NCI-H128 (cell line): ENCODE measurements at regions not wholly inside any gene's neighbourhood (a gene's known extent, or its start where the extent isn't known, plus 50 kb on each side); places are given as distances from the start of the nearest gene placed in this dataset.

ENCODE experiments used
- DNase-seq: peaks from one replicate; lab custom pipeline; 2025; ENCODE audit not compliant: unreplicated experiment; lab: John Stamatoyannopoulos, UW

DNA sequence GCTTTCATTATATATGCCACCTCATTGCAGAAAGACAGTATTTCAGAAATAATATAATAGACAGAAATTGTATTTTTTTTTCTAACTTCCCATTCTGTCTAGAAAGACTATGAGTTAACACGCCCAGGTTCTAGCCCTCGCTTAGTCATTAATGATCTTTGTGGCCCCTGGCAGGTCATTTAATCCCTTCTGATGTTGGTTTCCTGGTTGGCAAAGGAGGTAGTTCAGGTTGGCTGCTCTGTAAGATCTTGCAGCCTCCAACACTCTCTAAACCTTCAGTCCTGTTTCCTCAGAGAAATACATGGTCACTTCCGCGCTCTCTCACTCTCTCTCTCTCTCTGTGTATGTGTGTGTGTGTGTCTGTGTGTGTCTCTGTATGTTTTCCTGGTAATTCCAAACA lies 156.3 kb upstream of the NOCT start:
- no peak for DNase-seq

DNA sequence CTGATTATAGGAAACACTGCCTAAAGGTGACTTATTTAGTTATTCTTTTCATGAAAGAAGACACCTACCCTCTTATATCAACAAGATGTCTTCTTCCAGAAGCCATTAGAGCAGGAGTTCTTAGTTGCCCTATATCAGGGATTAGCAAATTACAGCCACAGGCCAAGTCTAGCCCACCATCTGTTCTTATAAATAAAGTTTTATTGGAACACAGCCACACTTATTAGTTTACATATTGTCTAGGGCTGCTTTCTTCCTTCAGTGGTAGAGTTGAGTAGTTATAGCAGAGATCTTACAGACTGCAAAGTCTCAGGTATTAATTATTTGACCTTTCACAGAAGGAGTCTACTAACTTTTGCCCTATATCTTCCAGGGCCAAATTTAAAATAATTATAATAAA lies 157.2 kb upstream of the NOCT start:
- DNase-seq: no peak

DNA sequence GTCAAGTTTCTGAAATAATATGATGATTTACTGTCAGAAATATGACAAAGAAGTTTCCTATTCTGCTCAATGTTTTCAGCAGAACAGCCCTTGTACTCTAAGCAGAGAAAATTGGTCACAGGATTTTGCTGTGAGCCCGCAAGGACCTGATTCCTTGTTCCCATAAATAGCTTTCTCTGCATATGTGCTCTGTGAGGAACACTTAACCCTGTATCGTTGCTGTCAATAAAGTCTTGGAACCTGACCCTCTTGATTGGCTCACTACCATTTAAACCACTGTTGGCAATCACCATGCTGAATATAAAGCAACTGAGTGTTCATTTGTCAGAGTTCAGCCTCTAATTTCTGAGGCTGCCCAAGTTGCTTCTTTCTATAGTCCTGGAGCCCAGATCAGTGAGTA lies 158.2 kb upstream of the NOCT start:
- DNase-seq: no peak

DNA sequence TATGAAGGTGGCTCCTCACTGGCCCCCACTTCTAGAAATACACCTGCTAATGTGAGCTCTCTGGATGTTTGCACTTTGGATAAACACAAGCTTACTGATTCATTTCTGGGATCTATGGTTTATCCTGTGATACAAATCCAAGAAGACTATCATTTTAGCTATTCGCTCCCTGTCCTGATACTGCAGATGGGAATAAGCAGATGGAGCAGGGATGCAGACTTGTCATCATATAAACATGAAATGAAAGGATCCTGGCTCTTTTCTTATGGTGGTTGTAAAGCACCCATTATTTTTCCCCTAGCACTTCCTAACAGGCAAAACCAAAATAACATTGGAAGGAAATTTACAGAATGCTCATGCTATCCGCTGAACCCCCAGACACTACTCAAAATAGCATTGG lies 162.9 kb upstream of the NOCT start:
- no peak for DNase-seq

DNA sequence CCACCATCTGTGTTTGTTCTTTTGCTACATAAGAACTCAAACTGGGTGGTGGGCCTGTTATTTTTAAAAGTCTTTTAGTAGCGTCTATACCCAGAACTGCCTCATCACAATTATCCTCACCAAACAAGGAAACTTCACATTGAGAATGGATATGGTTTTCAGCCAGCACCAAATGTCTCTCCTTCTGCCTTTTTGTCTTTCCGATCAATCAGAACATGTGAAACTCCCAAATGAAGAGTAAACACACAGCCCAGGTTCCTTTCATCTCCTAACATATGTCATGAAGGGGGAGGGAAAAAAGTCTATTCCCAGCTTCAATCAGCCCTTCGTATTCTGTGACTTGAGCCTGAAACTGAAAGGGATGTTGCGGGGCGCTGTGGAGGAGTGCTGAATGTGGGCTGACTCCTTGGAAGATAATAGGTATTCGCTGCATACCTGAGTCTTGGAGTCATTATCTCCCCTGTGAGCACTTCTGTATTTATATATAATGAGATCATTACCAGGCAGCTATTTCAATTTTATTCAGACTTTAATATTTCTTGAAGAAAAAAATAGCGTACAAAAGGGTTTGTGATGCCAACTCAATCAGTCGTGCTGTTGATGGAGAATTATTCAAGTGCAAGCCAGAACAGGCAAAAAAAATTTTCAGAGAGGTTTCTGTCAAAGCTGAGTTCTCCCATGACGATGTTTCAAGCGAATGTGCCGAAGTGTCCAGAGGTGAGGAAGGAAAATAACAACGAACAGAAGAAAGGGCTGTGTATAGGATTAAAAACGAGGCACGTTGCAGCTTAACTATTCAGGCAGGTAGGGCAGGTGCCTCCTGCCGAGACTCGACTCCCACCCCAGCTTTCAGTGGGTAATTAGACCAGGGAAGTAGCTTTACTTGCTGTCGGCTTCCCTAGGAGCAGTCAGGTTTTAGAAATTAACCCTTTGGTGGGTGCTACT lies 163.9 kb upstream of the NOCT start:
- peak; percentile 9 for DNase-seq

DNA sequence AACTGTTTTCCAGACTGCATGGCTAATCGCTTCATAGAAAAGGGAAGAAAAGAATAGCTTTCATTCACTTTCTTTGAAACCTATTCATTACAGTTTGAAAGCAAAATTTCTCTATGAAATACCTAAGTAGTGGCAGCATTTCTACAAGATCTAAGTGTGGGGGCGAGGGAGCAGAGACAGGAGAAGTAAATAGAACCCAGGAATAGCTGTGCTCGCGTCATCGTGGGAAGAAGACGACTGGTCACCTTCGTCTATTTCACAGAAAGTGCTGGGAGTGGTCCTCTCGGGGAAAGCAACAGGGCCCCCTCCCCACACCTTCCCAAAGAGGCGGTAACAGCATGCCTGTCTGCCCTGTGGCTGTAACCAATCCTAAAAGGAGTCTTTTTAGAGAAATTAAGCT lies 169.9 kb upstream of the NOCT start:
- no peak for DNase-seq

DNA sequence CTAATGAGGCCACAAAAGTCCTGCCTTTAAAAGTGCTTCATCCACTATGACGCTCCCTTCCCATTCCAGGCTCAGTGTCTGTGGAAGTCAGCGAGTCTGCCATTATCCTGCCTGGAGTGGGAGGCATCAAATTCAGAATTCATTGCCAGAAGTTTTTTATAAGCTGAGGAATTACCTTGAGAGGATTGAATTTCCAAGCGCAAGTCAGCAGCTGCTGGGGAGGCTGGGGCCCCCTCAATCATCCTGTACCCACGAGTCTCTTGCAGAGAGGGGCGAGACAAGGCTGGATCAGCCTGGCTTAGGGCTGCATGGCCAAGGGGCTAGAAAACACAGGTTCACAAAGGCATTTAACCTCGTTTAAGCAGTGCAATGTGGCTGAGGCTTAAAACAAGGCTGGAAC lies 170.5 kb upstream of the NOCT start:
- no peak for DNase-seq

DNA sequence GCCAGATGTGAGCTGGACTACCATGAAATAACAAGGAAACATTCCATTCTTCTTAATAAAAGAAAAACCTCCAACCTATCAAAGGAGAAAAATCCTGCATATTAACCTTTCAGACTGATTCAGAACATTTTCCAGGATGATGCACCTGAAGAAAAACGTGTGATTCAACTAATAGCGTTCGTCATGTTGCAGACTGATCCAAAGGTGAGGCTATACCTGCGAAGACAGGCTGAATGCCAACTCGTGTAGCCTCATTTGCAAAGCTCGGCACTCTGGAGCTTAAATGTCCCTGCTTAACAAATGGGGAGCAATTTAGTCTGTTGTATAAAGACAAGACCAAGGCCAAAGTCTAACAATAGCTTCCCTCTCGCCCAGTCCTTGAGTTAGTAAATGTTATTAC lies 172.0 kb upstream of the NOCT start:
- DNase-seq: no peak

DNA sequence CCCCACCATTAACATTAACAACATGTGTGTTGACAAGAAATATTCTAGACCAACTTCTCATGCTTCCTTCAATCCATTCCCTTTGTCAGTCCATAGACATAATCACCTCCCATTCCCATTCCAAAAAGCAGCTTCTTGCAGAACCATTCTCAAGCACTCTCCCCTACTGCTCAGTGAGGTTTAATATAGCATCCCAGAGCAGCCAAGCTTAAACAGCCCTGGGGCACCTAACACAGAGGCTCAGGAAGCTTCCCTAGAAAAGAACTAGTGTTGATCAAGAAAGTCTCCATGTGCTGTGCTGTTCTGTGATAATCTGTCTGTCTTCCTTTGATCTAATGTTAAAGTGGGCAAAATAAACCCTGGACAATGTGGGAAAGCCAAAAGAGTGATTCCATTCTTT lies 174.2 kb upstream of the NOCT start:
- no peak for DNase-seq

DNA sequence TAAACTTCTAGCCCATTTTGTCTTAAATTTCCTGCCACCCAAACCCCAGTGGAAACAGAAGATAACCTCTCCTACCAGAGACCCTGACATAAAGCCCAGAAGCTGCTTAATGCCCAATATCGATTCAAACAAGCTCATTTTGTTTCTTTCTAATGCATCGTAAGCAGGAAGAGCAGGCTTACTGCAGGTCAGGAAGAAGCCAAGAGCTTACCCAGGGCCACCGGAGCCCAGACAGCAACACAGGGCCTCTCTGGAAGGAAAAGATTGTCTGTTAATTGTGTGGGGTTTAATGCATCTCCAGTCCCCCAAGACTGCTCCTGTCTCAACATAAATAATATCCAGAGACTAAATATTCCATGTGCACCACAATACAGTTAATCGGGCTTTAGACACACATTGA lies 177.3 kb upstream of the NOCT start:
- DNase-seq: no peak

DNA sequence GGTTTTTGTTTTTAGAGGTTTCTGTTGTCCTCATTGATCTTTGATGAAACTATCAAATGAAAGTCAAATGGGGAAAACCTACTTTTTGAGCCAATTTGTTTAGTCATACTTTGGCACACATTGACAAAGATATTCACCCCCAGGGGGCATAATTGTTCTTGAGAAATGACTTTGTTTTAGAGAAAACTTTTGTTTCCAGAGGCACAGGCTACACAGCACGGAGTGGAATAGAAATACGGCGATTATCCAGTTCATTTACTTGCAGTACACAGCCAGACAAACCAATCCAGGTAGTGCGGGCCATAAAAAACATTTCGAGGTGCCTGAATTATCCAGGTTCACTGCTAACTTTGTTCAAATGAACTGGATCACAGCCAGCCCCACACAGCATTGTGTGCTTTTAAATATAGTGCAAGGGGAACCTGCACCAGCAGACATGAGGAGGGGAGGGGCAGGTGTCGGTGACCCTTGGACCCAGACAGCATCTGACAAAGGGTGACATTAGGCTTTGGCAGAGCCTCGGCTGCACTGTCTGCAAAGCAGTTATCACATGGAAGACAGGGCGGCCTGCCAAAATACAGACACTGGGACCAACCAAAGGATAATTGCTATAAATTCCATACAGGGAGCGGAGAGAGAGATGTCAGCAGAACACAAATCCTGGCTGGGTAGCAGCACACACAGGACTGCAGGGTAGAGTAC lies 179.6 kb upstream of the NOCT start:
- DNase-seq: no peak

DNA sequence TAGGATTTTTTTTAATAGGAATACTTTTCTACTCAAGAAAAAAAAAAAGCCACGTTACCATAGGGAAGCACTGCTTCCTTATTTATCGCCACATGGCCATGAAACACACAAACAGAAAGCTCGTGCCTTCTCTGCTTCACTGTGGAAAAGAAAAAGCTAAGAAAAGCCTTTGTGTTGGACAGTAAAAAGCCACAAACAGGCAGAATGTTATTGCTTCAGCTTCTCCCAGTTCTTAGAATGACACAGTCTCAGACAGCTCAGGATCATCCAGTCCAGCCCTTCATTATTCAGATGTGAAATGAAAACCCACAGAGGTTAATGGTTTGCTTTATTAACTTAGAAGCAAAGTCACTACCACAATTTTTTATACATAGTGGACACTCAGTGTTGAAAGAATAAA lies 181.6 kb upstream of the NOCT start:
- no peak for DNase-seq

DNA sequence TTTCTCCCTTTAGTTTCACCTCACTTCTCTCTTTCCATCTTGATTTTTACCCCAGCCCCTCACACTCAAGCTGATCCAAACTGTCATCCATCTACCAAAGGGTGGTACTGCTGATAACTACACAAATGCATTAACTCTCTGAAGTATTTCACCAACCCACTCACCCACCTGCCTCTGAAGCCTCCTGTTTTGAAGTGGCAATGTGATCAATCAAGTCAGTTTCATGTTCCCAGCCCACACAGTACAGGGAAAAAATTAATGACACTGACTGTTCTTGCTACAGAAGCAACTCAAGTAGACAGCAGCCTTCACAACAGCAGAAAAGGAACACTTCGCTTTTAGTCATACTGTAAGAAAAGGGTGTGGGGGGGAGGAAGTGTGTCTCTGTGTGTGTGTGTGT lies 183.0 kb upstream of the NOCT start:
- no peak for DNase-seq

DNA sequence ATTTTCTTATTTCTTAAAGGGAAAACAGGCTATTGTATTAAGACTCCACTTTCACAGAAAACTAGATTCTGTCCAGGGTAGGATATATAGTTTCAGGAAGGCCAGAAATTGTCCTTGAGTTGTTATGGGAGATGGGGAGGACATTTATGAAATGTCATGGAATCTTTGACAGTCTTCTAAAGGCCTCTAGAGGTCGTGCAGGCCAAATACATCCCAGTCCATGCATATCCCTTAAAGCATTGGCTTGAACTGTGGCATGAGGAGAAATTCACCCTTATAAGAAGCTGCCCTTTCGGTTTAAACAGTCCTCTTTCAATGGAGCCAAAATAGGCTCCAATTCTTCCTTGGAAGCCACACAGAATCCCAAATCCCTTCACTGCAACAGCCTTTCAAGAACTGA lies 183.6 kb upstream of the NOCT start:
- DNase-seq: no peak

DNA sequence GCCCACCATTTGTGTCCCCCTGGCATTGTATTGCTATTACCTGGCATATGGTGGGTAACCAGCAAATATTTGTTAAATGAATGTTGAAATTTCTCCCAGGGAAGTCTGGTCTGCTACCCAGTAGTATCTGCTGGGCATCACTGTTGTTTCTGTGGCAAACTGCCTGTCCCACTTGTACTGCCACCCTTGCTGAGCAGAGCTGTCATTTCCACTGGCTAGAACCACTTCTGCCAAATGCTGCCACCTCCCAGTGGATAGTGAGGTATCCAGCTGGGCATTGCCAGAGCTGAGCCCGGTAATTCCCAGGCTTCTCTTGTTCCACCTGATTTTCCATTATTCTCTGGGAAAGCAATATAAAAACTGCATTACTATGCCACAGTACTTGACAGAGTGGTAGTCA lies 186.7 kb upstream of the NOCT start:
- DNase-seq: no peak

DNA sequence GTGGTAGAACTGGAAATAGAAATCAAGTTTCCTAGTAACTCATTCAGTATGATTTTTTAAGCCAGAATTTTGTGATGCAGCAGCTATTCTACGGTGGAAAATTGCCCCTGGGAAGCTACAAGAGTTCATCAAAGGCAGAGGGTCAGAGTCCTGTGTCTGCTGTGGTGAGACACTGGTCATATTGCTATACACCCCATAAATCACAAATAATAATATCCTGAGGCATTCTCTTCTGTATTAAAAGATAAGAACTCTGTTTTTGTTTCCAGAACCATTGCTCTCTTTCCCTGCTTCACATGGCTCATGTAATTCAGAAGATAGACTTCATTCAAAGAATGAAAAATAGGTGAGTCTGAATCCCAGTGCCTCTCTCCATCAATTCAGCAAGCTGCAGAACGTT lies 188.8 kb upstream of the NOCT start:
- DNase-seq: no peak

DNA sequence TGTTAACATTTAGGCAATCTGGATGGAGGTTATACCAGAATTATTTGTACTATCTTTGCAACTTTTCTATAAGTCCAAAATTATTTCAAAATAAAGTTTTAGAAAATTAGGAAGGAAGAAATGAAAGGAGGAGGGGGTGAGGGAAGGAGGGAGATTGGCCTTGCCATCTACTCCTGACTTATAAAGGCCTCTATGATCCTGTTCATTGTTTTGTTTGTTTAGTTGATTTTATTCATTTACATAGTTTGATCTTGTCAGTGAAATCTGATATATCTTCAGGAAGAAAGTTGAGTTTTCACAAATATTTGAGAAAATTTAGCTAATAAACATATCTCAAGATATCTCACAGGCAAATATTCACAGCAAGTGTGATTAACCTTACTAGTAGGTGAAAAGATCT lies 189.3 kb upstream of the NOCT start:
- no peak for DNase-seq

DNA sequence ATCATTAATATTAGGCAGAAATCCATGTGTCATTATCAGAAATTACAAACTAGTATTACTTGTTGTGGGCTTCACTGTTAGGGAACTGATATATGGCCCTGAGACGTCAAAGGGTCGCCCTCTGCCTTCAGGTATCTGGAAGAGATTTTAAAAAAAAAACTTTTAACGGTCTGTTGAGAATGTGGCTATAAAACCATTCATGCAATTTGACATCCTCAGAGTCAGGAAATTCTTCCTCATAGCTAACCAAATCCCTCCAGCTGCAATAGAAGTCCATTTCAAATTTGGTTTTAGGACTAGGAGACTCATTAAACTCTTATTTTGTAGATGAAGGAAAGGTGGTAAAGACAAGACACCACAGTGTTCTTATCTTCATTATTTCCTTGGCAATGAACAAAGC lies 194.2 kb upstream of the NOCT start:
- no peak for DNase-seq

DNA sequence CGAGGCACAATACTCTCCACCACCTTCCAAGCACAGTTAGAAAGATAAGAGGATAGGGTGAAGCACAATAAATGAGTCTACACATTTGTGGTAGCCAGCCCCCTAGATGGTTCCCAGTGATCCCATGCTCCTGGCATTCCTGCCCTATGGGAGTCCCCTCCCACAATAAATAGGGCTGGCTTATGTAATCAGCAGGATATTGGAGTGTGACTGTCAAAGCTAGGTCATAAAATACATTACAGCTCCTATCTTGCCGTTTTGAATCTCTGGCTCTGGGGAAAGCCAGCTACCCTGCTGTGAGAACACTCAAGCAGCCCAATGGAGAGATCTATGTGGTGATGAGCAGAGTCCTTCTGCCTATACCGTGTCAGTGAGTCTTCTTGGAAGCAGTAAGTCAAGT lies 198.7 kb upstream of the NOCT start:
- no peak for DNase-seq

DNA sequence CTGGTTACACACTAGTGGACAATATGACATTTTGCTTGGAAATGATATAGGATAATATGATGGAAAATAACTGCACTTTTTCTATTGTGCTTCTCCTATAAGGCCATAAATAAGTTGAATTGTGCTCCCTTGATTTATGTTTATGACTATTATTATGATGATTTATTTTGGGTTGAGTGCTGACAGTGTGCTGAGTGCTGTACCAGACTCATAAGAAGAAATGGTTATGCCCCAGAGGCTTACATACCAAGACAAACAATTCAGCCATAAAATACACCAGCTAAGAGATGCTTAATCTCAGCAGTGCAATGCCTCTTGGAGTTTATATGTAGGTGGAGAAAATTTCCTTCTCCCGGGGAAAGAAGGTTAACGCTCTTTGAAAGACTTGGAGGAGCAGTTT lies 199.8 kb upstream of the NOCT start:
- no peak for DNase-seq

DNA sequence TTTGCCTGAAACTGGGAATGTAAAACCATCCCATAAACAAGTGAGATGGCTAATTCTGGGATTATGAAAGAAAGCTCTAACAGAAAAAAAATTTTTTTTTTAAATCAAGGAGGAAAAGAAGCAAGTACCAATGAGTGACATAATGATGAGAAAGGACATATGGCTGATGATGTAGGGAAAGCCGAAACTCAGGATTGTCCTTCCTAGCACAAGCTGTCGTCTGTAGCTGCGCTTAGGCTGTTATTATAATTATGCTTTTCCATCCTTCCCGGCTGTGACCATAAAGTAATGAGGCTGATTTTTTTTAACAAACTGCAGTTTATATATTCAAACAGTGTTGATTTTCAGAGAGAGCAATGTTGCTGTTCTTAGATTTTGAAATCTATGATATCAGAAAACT lies 209.8 kb upstream of the NOCT start:
- no peak for DNase-seq

DNA sequence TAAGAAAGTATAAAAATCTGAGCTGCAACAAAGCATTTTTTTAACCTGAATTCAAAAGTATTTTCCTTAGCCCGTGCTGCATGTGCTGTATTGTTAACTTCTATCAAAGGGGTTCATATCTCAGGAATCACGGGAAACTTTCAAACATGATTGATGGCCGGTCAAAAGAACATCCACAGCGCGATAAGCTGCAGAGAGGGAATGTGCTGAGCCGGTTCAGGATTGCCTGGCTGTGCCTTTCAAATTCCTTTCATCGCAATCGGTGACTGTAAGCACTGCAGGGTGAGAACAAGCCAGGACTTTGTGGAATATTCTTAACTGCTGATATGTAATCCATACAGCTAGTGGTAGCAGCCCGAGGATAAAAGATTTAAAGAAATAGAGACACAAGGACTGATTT lies 210.9 kb upstream of the NOCT start:
- no peak for DNase-seq

DNA sequence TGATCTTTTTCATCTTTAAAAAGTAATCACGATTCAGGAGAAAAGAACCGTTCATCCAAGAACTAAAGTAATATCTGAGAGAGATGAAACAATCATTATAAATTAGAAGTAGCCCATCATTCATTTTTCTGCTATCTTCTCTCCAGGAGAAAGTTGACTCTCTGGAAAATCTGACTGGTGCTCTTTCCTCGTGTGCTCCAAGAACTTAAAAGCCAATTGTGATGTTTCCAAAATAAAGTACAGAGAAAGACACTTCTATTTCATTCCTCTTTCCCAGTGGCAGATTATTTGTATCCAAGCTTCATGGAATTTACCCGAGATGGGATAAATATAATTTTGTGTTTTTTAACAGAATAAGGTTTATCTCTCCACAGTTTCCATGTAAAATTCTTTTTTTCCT lies 212.5 kb upstream of the NOCT start:
- DNase-seq: no peak
